ENCODE measurements at regions not wholly inside any gene's neighbourhood (a gene's known extent, or its start where the extent isn't known, plus 50 kb on each side); places are given as distances from the start of the nearest gene placed in this dataset.

DNA sequence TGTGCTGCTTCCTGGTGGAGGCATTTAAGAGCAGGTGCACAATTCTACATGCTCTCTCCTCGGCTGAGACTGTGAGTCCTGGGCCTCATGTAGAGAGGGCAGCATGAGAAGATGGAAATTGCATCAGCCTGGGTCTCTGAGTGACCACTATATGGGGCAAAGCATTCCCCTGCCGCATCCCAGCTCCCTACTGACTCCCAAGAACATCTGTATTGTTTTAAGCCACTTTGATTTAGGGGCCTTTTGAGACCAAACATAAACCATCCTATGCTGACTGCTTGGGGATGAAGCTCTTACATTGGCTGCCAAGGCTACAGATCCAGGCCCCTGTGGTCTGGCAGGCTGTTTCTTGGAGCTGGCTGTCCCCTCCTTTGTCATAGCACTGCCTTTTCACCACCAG lies 101.3 kb upstream of the TBX20 start:
- DNase-seq (ENCODE audit: extremely low read depth in 1 of 2, low read depth in 1 of 2), result no peak

DNA sequence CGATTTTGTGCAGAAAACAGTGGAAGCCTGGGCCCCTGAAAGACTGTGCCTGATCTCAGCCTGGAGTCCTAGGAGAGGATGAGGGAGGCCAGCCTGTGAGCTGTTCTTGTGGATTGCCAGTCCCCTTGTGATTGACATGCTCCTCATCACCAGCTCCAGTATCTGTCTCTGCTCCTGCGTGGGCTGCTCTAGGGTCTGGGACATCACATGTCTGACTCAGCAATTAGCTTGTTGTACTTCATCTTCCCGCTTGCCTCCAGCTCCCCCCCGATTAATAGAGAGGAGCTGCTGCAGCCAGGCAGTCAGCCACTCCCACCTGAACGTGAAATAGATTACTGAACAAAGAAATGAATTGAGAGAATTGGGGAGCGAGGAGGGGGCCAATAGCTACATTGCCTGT lies 99.6 kb upstream of the TBX20 start:
- no peak for DNase-seq (ENCODE audit: extremely low read depth in 1 of 2, low read depth in 1 of 2)

GRCh38 chr7:35351466-35351865 lies 97.6 kb upstream of the TBX20 start:
- DNase-seq (ENCODE audit: extremely low read depth in 1 of 2, low read depth in 1 of 2), result no peak

DNA sequence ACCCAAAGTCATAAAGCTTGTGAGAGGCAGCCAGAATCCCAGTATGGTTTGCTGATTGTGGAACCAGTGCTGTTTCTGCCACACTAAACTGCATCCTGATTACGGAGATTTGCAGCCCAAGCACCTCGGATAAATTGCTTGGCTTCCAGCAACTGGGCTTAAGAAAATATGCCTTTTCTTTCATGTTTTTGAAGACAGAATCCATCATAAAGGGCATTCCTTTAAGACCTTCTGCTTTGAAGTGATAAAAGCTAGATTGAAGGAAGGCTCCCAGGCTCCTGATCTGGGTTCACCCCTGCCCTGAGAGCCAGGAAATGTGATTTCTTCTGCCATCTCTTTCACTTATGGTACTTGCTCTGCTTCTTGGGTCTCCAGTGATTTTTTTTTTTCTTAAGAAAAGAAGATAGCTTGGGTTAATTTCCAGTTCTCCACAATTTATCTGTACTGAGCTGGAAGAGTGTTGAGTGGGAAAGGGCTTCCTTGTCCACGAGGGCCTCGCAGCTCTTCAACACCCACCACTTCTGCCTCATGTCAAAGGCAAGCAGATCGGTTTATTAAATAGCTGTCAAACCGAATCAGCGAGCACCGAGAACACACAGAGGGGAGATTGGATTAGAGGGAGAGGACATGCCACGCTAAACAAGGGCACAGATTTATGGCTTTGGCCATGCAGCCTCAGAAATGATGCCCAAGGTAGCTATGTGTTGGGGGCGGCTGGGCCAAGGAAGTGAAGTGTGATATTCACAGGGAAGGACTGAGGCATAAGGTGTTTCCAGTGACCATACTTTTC lies 94.9 kb upstream of the TBX20 start:
- no peak for DNase-seq (ENCODE audit: extremely low read depth in 1 of 2, low read depth in 1 of 2)

- no peak for DNase-seq (ENCODE audit: extremely low read depth in 1 of 2, low read depth in 1 of 2)
Measured at GRCh38 chr7:35342786-35343185, 88.9 kb upstream of the TBX20 start.

GRCh38 chr7:35339811-35340210 lies 85.9 kb upstream of the TBX20 start:
- no peak for DNase-seq (ENCODE audit: extremely low read depth in 1 of 2, low read depth in 1 of 2)

DNA sequence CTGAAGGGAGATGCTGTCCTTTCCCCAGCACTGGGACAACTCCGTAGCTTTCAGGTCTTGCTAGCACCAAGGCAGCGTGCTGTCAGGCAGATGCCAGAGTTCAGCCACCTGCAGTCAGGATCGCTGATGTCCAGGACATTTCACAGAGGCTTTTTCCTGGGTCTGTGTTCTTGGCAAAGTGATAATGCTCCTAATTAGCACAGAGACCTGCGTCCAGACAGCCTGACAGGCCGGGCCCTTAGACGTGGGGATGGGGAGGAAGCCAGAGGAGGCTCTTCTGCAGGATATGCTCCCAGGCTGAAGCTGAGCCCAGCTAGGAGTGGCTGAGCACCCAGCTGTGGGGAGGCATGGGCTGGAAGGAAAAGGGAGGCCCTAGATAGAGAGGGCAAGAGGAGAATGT lies 82.5 kb upstream of the TBX20 start:
- DNase-seq (ENCODE audit: extremely low read depth in 1 of 2, low read depth in 1 of 2), result no peak

GRCh38 chr7:35334506-35334905 lies 80.6 kb upstream of the TBX20 start:
- DNase-seq (ENCODE audit: extremely low read depth in 1 of 2, low read depth in 1 of 2), result no peak

DNA sequence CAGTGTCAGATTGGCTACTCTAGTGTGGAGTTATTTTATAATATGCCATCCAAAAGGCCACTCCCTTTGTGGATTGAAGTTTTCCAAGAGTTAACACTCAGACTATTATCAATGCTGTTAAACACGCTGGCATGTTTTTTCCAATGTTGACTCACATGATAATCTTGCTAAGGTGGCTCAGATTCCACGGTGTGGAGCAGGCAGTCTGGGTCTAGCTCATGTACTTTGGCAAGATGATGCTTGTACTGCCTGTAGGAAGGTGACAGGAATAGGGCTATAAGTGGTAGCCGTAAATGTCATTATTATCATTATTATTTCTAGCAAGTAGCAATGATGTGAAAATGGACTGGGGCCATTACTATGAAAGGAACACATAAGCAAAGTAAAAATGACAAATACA lies 79.4 kb upstream of the TBX20 start:
- no peak for DNase-seq (ENCODE audit: extremely low read depth in 1 of 2, low read depth in 1 of 2)

DNA sequence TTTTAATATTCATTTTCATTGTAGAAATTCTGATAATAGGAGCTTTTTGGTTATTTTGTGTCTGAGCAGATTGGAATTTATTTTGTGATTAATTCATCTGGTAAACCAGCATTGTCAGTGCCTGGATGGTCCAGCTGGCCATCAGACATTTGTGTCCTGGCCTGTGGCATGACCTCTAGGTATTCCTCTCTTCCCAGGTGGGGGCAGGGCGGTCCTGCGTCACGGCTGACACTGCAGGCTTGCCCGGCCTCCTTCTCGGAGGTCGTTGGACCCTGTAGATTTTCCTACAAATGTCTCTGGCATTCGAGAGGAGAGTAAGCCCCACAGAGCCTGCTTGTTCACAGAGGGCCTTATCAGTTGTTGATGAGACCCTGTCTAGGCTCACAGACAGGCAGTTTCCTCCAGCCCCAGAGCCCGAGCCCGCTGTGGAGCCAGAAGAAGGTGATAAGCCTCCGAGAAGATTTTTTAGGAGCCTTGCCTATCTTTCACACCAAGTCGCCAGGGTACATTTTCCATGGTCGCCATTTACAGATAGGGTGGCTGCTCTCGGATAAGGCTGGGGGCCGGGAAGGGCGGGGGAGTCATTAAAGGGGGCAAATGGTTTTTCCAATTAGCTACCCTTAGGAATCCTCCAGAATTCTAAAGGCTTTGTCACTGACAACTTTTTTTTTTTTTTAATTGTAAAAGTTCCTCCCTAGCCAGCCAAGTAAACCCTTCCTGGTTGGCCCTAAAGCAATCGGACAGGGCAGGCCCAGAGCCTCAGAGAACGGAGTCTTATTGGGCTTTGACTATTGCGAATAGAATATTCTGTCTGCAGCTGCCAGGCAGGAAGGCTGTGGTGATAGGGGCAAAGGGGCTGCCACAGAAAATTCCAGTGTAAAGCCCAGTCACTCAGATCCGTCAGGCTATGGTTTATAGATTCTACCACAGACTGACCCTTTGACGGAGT lies 78.1 kb upstream of the TBX20 start:
- DNase-seq (ENCODE audit: extremely low read depth in 1 of 2, low read depth in 1 of 2), result no peak

DNA sequence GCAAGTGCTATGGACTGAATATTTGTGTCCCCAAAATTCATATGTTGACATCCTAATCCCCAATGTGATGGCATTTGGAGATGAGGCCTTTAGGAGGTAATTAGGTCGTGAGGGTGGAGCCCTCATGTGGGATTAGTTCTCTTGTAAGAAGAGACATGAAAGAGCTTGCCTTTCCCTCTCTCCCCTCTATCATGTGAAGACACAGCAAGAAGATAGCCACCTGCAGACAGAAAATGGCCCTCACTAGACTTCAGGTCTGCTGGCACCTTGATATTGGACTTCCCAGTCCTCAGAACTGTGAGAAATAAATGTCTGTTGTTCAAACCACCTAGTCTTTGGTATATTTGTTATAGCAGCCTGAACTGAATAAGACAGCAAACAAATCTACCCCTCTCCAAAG lies 75.1 kb upstream of the TBX20 start:
- DNase-seq (ENCODE audit: extremely low read depth in 1 of 2, low read depth in 1 of 2), result no peak

- DNase-seq (ENCODE audit: extremely low read depth in 1 of 2, low read depth in 1 of 2), result no peak
Measured at GRCh38 chr7:35319606-35320005, 65.7 kb upstream of the TBX20 start.

DNA sequence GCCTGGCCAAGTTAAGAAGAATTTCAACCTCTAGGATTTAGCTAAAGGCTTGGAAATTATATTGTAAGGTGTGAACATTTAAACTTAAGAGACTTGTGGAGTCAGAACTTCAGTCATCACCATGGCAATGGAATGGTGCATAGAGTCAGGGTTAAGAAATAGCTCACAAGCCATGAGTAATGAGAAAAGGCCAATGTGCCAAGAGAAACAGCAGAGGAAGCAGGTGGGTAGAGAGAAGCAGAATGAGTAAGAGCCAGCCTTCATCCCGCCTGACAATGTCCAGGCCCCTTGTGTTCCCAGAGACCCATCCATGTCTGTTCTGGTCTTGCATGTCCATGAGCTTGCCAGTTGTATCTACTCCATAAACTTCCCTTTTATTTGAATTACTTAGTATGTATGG lies 62.6 kb upstream of the TBX20 start:
- no peak for DNase-seq (ENCODE audit: extremely low read depth in 1 of 2, low read depth in 1 of 2)

DNA sequence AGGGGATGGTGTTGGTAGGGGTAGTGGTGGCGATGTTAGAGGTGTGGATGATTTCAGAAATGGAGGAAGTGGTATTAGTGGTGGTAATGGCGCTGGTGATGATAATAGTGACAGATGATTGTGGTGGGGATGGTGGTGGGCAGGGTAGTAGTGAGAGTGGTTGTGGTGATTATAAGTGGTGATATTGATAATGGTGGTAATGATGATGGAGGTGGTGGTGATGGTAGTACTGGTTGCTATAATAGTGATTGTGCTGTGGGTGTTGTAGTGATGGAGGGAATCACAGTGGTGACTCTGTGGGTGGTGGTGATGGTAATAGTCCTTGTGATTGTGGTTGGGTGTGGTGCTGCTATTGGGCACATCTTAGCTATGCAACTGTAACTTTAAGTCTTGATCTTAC lies 61.6 kb upstream of the TBX20 start:
- DNase-seq (ENCODE audit: extremely low read depth in 1 of 2, low read depth in 1 of 2), result no peak

DNA sequence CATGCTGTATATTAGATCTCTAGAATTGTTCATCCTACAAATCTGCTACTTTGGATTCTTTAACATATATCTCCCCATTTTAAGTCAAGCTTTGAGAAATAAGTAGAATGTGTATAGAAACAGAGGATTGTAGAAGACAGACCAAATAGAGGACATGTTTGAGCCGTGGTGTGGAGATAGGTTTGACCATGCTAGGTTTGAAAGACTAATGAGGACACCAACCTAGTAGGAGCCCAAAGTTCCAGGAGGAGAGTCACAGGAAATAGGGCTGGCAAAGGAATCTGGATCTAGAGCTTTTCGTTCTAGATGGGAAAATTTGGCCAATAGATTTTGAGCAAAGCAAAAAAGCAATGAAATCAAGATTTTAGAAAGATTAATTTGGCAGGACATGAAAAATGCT lies 60.5 kb upstream of the TBX20 start:
- no peak for DNase-seq (ENCODE audit: extremely low read depth in 1 of 2, low read depth in 1 of 2)

- DNase-seq (ENCODE audit: extremely low read depth in 1 of 2, low read depth in 1 of 2), result no peak
Measured at GRCh38 chr7:35313575-35313974, 59.7 kb upstream of the TBX20 start.
